ENCODE measurements at regions not wholly inside any gene's neighbourhood (a gene's known extent, or its start where the extent isn't known, plus 50 kb on each side); places are given as distances from the start of the nearest gene placed in this dataset.

DNA sequence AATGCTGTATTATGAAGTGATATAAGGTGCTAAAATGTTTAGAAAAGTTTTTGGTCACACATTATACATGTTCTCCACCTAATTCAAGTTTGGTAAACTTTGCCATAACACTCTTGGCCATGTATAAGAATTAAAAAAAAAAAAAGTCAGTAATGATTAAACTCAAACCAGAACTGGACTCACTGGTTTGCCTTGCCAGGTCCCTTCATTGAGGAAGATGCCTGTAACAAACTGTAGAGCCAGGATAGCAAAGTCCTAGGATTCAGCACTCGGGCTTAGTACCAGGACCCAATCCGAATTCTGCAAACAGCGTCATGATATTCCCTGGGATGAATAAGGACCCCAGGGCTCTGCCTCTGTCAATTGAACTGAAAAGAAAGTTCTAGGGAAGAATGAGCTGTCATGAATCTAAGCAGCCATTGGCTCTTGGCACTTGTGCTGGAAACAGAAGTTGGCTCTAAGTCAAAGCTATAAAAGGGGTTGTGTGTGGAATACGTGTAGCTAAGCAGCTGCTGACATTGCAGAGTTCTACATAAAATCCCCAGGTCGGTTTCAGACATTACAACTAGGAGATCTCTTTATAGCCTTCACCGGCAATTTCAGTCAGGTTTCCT, 216.9 kb downstream of the C7orf25 start:
- no peaks in the 10 kb centered on the region for H4K20me1 ChIP-seq (replicated peaks; ENCODE audit: control insufficient read depth, insufficient read depth, low read length)
- no TSS peak for BruUV-seq (replicated peaks)
- no peak overlapping the region for H3K4me3 ChIP-seq
- no peaks in the 10 kb centered on the region for H3K9me1 ChIP-seq (ENCODE audit: control insufficient read depth, insufficient read depth, low read length)
- DNase-seq (ENCODE audit: extremely low read depth in 1 of 4, low spot score in 3 of 4) (no peak), ATAC-seq (no peak), FAIRE-seq (no peak)
- peaks cover 0 to 10% of the 10 kb centered on the region in 2 experiments; a peak in 2 of 5 replicates for H3K27me3 ChIP-seq (ENCODE audit: control insufficient read depth in 2 of 2, insufficient read depth in 2 of 2, low read length in 2 of 2)
- in situ Hi-C loops (cut with MboI) (no loop called here), intact Hi-C loops (cut with micrococcal nuclease) (no loop called here)
- no peaks in the 10 kb centered on the region for H3K36me3 ChIP-seq (ENCODE audit: control insufficient read depth, insufficient read depth, low read length)
- H3K9ac ChIP-seq (ENCODE audit: insufficient read depth in 1 of 2, low read depth in 2 of 2, low read length in 2 of 2): no peak overlapping the region
- 0% methylated on average over 6 of the region's 6 CpGs for WGBS (ENCODE audit: insufficient coverage, low coverage, missing lambda C conversion rate)
- H3K4me2 ChIP-seq (ENCODE audit: insufficient read depth, low read length): no peak overlapping the region
- ChIA-PET CTCF (ENCODE audit: low intra/inter-chr PET ratio) (interaction anchor here (0.7 kb wide), 1 partner anchor 82 kb away, joined by 3 read pairs; no protein-coding TSS in a partner anchor), POLR2A (interaction anchor here (0.5 kb wide), 1 partner anchor 810 kb away, joined by 3 read pairs; no protein-coding TSS in a partner anchor)
- no peaks in the 10 kb centered on the region for H3K79me2 ChIP-seq (ENCODE audit: control insufficient read depth, insufficient read depth, low read length)
- no peak overlapping the region for H2AFZ ChIP-seq (ENCODE audit: low read depth, low read length)
- no peaks in the 10 kb centered on the region for H3K9me3 ChIP-seq (replicated peaks; ENCODE audit: control insufficient read depth, insufficient read depth, low read depth, low read length)
- H3K4me1 ChIP-seq (replicated peaks in 1 of 2; ENCODE audit: control insufficient read depth in 2 of 2, insufficient read depth in 2 of 2, low read length in 2 of 2): no peaks in the 10 kb centered on the region
- H3K27ac ChIP-seq (ENCODE audit: extremely low read depth, low read depth, low read length): no peak overlapping the region
- TF ChIP-seq CEBPZ (IDR thresholded peaks at IDR 0.05; ENCODE audit: borderline replicate concordance, low read depth, low read length): no peak
- TF ChIP-seq IRF1 (CRISPR knock-in tag; IDR thresholded peaks at IDR 0.05; ENCODE audit: borderline replicate concordance): no peak
- no peak for TF ChIP-seq PRPF4 (IDR thresholded peaks at IDR 0.05; ENCODE audit: insufficient read depth, low read depth, low read length, poor library complexity, severe bottlenecking)
- TF ChIP-seq ETS2 (tag; IDR thresholded peaks at IDR 0.05; ENCODE audit: borderline replicate concordance, poor library complexity, severe bottlenecking): no peak
- TF ChIP-seq, protein P1, sequence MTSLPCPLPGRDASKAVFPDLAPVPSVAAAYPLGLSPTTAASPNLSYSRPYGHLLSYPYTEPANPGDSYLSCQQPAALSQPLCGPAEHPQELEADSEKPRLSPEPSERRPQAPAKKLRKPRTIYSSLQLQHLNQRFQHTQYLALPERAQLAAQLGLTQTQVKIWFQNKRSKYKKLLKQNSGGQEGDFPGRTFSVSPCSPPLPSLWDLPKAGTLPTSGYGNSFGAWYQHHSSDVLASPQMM (CRISPR knock-in tag; IDR thresholded peaks at IDR 0.05): no peak
- no peak for TF ChIP-seq ASH1L (IDR thresholded peaks at IDR 0.05; ENCODE audit: borderline replicate concordance, low read depth, partially characterized antibody)
- TF ChIP-seq E2F4 (CRISPR knock-in tag; IDR thresholded peaks at IDR 0.05; ENCODE audit: low read depth): no peak
- no peak for TF ChIP-seq NBN (IDR thresholded peaks at IDR 0.05; ENCODE audit: low read depth)
- no peak for TF ChIP-seq ZNF609 (CRISPR knock-in tag; IDR thresholded peaks at IDR 0.05; ENCODE audit: borderline replicate concordance)
- TF ChIP-seq NFATC3 (IDR thresholded peaks at IDR 0.05): no peak

Measured in K562 (cell line).